HG02798 (cell line): ENCODE measurements at regions not wholly inside any gene's neighbourhood (a gene's known extent, or its start where the extent isn't known, plus 50 kb on each side); places are given as distances from the start of the nearest gene placed in this dataset.
A peak's percentile ranks its signal among the peaks of the same experiment; 100 is the strongest.
"Not testable (repeated sequence)": the region's sequence is repeated elsewhere in the genome, so short reads cannot be mapped to it uniquely, and the experiment has no call there.

Source experiments
- ATAC-seq: cut with Tn5 transposase; IDR thresholded peaks from one replicate; pipeline ENCODE4 v1.9.1; 2021; ENCODE audit warnings: mild to moderate bottlenecking; ENCODE audit not compliant: unreplicated experiment, poor library complexity

- ATAC-seq, result no peak
Observed at GRCh38 chr10:107952649-107953556, 788.4 kb upstream of the SORCS1 start.

GRCh38 chr10:107950411-107951062 lies 786.0 kb upstream of the SORCS1 start:
- not testable (repeated sequence) for ATAC-seq

GRCh38 chr10:107942826-107943225 lies 778.3 kb upstream of the SORCS1 start:
- ATAC-seq, result no peak

- ATAC-seq, result no peak
Observed at GRCh38 chr10:107933076-107933475, 768.6 kb upstream of the SORCS1 start.

- no peak for ATAC-seq
Observed at GRCh38 chr10:107931808-107932207, 767.3 kb upstream of the SORCS1 start.

GRCh38 chr10:107930037-107930436 lies 765.5 kb upstream of the SORCS1 start:
- ATAC-seq, result no peak

GRCh38 chr10:107924458-107924857 lies 760.0 kb upstream of the SORCS1 start:
- no peak for ATAC-seq

- ATAC-seq, result no peak
Observed at GRCh38 chr10:107919626-107920235, 755.2 kb upstream of the SORCS1 start.

GRCh38 chr10:107918171-107918570 lies 753.7 kb upstream of the SORCS1 start:
- no peak for ATAC-seq

- no peak for ATAC-seq
Observed at GRCh38 chr10:107915215-107915610, 750.7 kb upstream of the SORCS1 start.

GRCh38 chr10:107914450-107915214 lies 750.1 kb upstream of the SORCS1 start:
- ATAC-seq, result peak; percentile 45

GRCh38 chr10:107913317-107914294 lies 749.1 kb upstream of the SORCS1 start:
- ATAC-seq, result no peak

GRCh38 chr10:107901076-107901475 lies 736.6 kb upstream of the SORCS1 start:
- ATAC-seq, result no peak

- no peak for ATAC-seq
Observed at GRCh38 chr10:107900131-107900530, 735.6 kb upstream of the SORCS1 start.

- no peak for ATAC-seq
Observed at GRCh38 chr10:107899502-107900062, 735.1 kb upstream of the SORCS1 start.

- no peak for ATAC-seq
Observed at GRCh38 chr10:107899075-107899474, 734.6 kb upstream of the SORCS1 start.

- ATAC-seq, result no peak
Observed at GRCh38 chr10:107898392-107898791, 733.9 kb upstream of the SORCS1 start.

- peak; percentile 74 for ATAC-seq
Observed at GRCh38 chr10:107894516-107894915, 730.0 kb upstream of the SORCS1 start.

GRCh38 chr10:107889105-107889504 lies 724.6 kb upstream of the SORCS1 start:
- ATAC-seq, result no peak
